WTC11 (cell line): ENCODE measurements at regions not wholly inside any gene's neighbourhood (a gene's known extent, or its start where the extent isn't known, plus 50 kb on each side); places are given as distances from the start of the nearest gene placed in this dataset.

Source experiments
- ATAC-seq: fragments of 200-7000 bp; cut with Tn5 transposase; 2 replicates; pipeline ENCODE4 v1.10.0; 2021; ENCODE audit warnings: mild to moderate bottlenecking, moderate library complexity
- CTCF ChIA-PET: fragments of 300-600 bp; sonication (Branson Sonifier 250); formaldehyde crosslinking; loops from one replicate; lab custom pipeline; 2021; ENCODE audit warnings: antibody characterized with exemption; lab: Charles Lee
- POLR2A ChIA-PET: fragments of 350-600 bp; sonication (Branson Sonifier 250); formaldehyde crosslinking; loops from one replicate; lab custom pipeline; 2021; ENCODE audit warnings: antibody characterized with exemption; lab: Charles Lee
- DNase-seq: peaks from one replicate; pipeline ENCODE4 v3.0.0; 2021; ENCODE audit warnings: low spot score
- H3K27ac Mint-ChIP-seq: 2 replicates; pipeline ENCODE4 v1.8.0; 2021; ENCODE audit warnings: mixed read lengths
- H3K27me3 Mint-ChIP-seq: 2 replicates; pipeline ENCODE4 v1.8.0; 2021; ENCODE audit warnings: low read depth, mild to moderate bottlenecking, moderate library complexity, mixed read lengths
- H3K36me3 Mint-ChIP-seq: 2 replicates; pipeline ENCODE4 v1.8.0; 2021; ENCODE audit warnings: mixed read lengths
- H3K4me1 Mint-ChIP-seq: 2 replicates; pipeline ENCODE4 v1.8.0; 2022; ENCODE audit warnings: mixed read lengths
- H3K4me3 Mint-ChIP-seq: 2 replicates; pipeline ENCODE4 v1.8.0; 2021; ENCODE audit warnings: mild to moderate bottlenecking, moderate library complexity, mixed read lengths
- H3K9me3 Mint-ChIP-seq: 2 replicates; pipeline ENCODE4 v1.8.0; 2021; ENCODE audit warnings: mixed read lengths
- ATF1 ChIP-seq: sonication (generic); formaldehyde crosslinking; IDR thresholded peaks from 2 replicates; pipeline ENCODE4 v1.8.1; 2023; ENCODE audit warnings: mild to moderate bottlenecking, moderate library complexity, missing genetic modification reagents
- CDX4 ChIP-seq: fragments of 250-450 bp; sonication (Bioruptor Pico); IDR thresholded peaks from 2 replicates; pipeline ENCODE4 v1.9.0; 2021; ENCODE audit warnings: moderate library complexity, mild to moderate bottlenecking, inconsistent platforms, borderline replicate concordance
- E2F1 ChIP-seq: sonication (generic); formaldehyde crosslinking; IDR thresholded peaks from 2 replicates; pipeline ENCODE4 v1.8.0; 2022; ENCODE audit warnings: mild to moderate bottlenecking, missing genetic modification reagents
- ESRRA ChIP-seq: sonication (generic); formaldehyde crosslinking; IDR thresholded peaks from 2 replicates; pipeline ENCODE4 v1.8.1; 2022; ENCODE audit warnings: mild to moderate bottlenecking, missing genetic modification reagents, borderline replicate concordance
- JAZF1 ChIP-seq: fragments of 250-450 bp; sonication (Bioruptor Pico); IDR thresholded peaks from 2 replicates; pipeline ENCODE4 v1.9.0; 2021; ENCODE audit warnings: moderate library complexity, mild to moderate bottlenecking, inconsistent platforms
- MLX ChIP-seq: sonication (generic); formaldehyde crosslinking; IDR thresholded peaks from 2 replicates; pipeline ENCODE4 v1.8.1; 2023; ENCODE audit warnings: mild to moderate bottlenecking, missing genetic modification reagents, moderate library complexity
- MYBL2 ChIP-seq: sonication (generic); formaldehyde crosslinking; IDR thresholded peaks from 2 replicates; pipeline ENCODE4 v1.8.1; 2023; ENCODE audit warnings: mild to moderate bottlenecking, moderate library complexity, missing genetic modification reagents
- OVOL2 ChIP-seq: fragments of 250-450 bp; sonication (Bioruptor Pico); IDR thresholded peaks from 2 replicates; pipeline ENCODE4 v1.9.0; 2021; ENCODE audit warnings: mild to moderate bottlenecking, borderline replicate concordance
- PREB ChIP-seq: sonication (generic); formaldehyde crosslinking; IDR thresholded peaks from 2 replicates; pipeline ENCODE4 v1.8.1; 2022; ENCODE audit warnings: mild to moderate bottlenecking, missing genetic modification reagents, moderate library complexity, borderline replicate concordance
- STAT6 ChIP-seq: sonication (generic); formaldehyde crosslinking; conservative IDR thresholded peaks from 2 replicates; pipeline ENCODE4 v1.8.1; 2023; ENCODE audit warnings: mild to moderate bottlenecking, low read depth, missing genetic modification reagents, moderate library complexity
- TP53 ChIP-seq: sonication (generic); formaldehyde crosslinking; IDR thresholded peaks from 2 replicates; pipeline ENCODE4 v1.8.1; 2023; ENCODE audit warnings: mild to moderate bottlenecking, missing genetic modification reagents
- ZBTB43 ChIP-seq: sonication (generic); formaldehyde crosslinking; IDR thresholded peaks from 2 replicates; pipeline ENCODE4 v1.8.1; 2023; ENCODE audit warnings: mild to moderate bottlenecking, missing genetic modification reagents
- ZNF281 ChIP-seq: sonication (generic); formaldehyde crosslinking; IDR thresholded peaks from 2 replicates; pipeline ENCODE4 v1.8.0; 2023; ENCODE audit warnings: mild to moderate bottlenecking, missing genetic modification reagents
- ZNF396 ChIP-seq: fragments of 250-450 bp; sonication (Bioruptor Pico); IDR thresholded peaks from 2 replicates; pipeline ENCODE4 v1.8.0; 2021; ENCODE audit warnings: mild to moderate bottlenecking, moderate library complexity, borderline replicate concordance
- ZNF671 ChIP-seq: fragments of 250-450 bp; sonication (Bioruptor Pico); IDR thresholded peaks from 2 replicates; pipeline ENCODE4 v1.8.0; 2021; ENCODE audit warnings: mild to moderate bottlenecking

GRCh38 chr5:159409801-159410200 is 79.5 kb upstream of the IL12B start (continued):
- TF ChIP-seq MLX (CRISPR knock-in tag) (no peak), TP53 (no peak), MYBL2 (CRISPR knock-in tag) (no peak), ZNF671 (CRISPR knock-in tag) (no peak), PREB (CRISPR knock-in tag) (no peak), ATF1 (CRISPR knock-in tag) (no peak), E2F1 (CRISPR knock-in tag) (no peak)

GRCh38 chr5:159410480-159410879 is 80.2 kb upstream of the IL12B start:
- ATAC-seq, result no peak
- Mint-ChIP-seq H3K27ac (no peak overlapping the region), H3K27me3 (no peaks in the 10 kb centered on the region), H3K9me3 (no peaks in the 10 kb centered on the region), H3K36me3 (no peaks in the 10 kb centered on the region), H3K4me1 (peaks cover 31% of the 10 kb centered on the region), H3K4me3 (no peak overlapping the region)
- CTCF ChIA-PET, result no interaction called here
- DNase-seq, result no peak
- POLR2A ChIA-PET, result no interaction called here
- TF ChIP-seq ZNF281 (CRISPR knock-in tag) (no peak), CDX4 (CRISPR knock-in tag) (no peak), ZBTB43 (CRISPR knock-in tag) (no peak), JAZF1 (CRISPR knock-in tag) (no peak), OVOL2 (CRISPR knock-in tag) (no peak), ZNF671 (CRISPR knock-in tag) (no peak), ESRRA (CRISPR knock-in tag) (no peak), ZNF396 (CRISPR knock-in tag) (no peak)

GRCh38 chr5:159411115-159411514 is 80.8 kb upstream of the IL12B start:
- ChIA-PET CTCF (interaction anchor here (1.2 to 1.6 kb wide), 3 partner anchors 31 to 1027 kb away, joined by 3 to 7 read pairs (median 3); no protein-coding TSS in a partner anchor), POLR2A (no interaction called here)
- no peak for TF ChIP-seq STAT6
- Mint-ChIP-seq H3K27me3 (no peaks in the 10 kb centered on the region), H3K36me3 (no peaks in the 10 kb centered on the region), H3K27ac (no peak overlapping the region), H3K9me3 (no peaks in the 10 kb centered on the region), H3K4me1 (peaks cover 26% of the 10 kb centered on the region), H3K4me3 (no peak overlapping the region)
- ATAC-seq (no peak), DNase-seq (no peak)
